OCI-LY3 (cell line): ENCODE measurements at regions not wholly inside any gene's neighbourhood (a gene's known extent, or its start where the extent isn't known, plus 50 kb on each side); places are given as distances from the start of the nearest gene placed in this dataset.

ENCODE experiments used
- CTCF ChIP-seq: fragments of 200-600, 300-600 bp; sonication (generic); IDR thresholded peaks from 2 replicates; pipeline ENCODE4 v1.5.1; 2014; ENCODE audit warnings: antibody characterized with exemption, low read length, low read depth
- EZH2phosphoT487 ChIP-seq: fragments of 200-600 bp; shearing (Covaris generic); IDR thresholded peaks from 2 replicates; pipeline ENCODE4 v1.6.1; 2018; ENCODE audit warnings: antibody characterized with exemption, mixed run types, low read depth

DNA sequence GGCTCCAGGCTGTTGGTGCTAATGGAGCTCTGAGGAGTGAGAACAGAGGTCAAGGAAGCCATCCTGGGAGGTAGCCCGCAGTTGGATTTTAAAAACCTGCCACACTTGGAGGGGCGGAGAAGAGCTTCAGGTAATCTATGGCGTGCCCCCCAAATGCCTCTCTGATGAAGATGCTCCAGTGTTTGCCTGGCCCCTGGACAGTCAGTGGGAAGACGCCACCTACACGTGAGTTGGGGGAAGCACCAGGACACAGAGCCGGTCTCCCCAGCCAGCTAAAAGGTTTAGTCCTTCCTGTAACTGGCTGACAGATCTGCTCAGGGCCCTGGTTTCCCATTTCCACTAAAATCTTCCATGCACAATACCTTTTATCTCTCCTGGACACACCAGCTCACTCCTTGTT is 225.0 kb downstream of the TTC32 start:
- TF ChIP-seq CTCF, result peak; percentile 42
- TF ChIP-seq EZH2phosphoT487, result no peak
